Liver (tissue), 8 donors: ENCODE measurements at regions not wholly inside any gene's neighbourhood (a gene's known extent, or its start where the extent isn't known, plus 50 kb on each side); places are given as distances from the start of the nearest gene placed in this dataset.

Experiments
- DNase-seq: peaks from one replicate; pipeline ENCODE4 v3.0.0-alpha.2; 2017; ENCODE audit warnings: low spot score
- H3K27ac ChIP-seq, 2 donors: one replicate each; pipeline ENCODE4 v1.7.0; 2013; ENCODE audit warnings: inconsistent platforms in 2 of 2, low read length in 2 of 2, control low read depth in 1 of 2, low read depth in 1 of 2, mild to moderate bottlenecking in 1 of 2
- H3K27me3 ChIP-seq, 4 donors: one replicate each; pipeline versions ENCODE4 v1.6.1 to v1.7.0; 2013; ENCODE audit warnings: low read length in 3 of 4, inconsistent platforms in 1 of 4, mild to moderate bottlenecking in 1 of 4, moderate library complexity in 1 of 4; ENCODE audit not compliant: control insufficient read depth in 4 of 4, insufficient read depth in 4 of 4
- H3K36me3 ChIP-seq, 4 donors: one replicate each; pipeline versions ENCODE4 v1.6.1 to v1.7.0; 2013; ENCODE audit warnings: low read length in 3 of 4, mild to moderate bottlenecking in 3 of 4, low read depth in 1 of 4, moderate library complexity in 1 of 4; ENCODE audit not compliant: control insufficient read depth in 4 of 4, insufficient read depth in 3 of 4
- H3K4me1 ChIP-seq, 4 donors: one replicate each; pipeline versions ENCODE4 v1.6.1 to v1.7.0; 2013; ENCODE audit warnings: low read length in 3 of 4, mild to moderate bottlenecking in 3 of 4, moderate library complexity in 1 of 4; ENCODE audit not compliant: control insufficient read depth in 4 of 4, insufficient read depth in 4 of 4
- H3K4me3 ChIP-seq, 3 donors: one replicate each; pipeline versions ENCODE4 v1.6.1 to v1.7.0; 2013; ENCODE audit warnings: low read length in 3 of 3, control low read depth in 1 of 3, low read depth in 1 of 3, mild to moderate bottlenecking in 1 of 3
- H3K9ac ChIP-seq, 2 donors: one replicate each; pipeline ENCODE4 v1.7.0; 2013; ENCODE audit warnings: low read length in 2 of 2, mild to moderate bottlenecking in 2 of 2, moderate library complexity in 2 of 2, control low read depth in 1 of 2, low read depth in 1 of 2
- H3K9me3 ChIP-seq, 4 donors: one replicate each; pipeline versions ENCODE4 v1.6.1 to v1.7.0; 2013; ENCODE audit warnings: low read length in 3 of 4; ENCODE audit not compliant: control insufficient read depth in 4 of 4
- CTCF ChIP-seq: fragments of 150-350 bp; IDR thresholded peaks from 2 replicates; pipeline ENCODE4 v1.5.1; 2017; ENCODE audit warnings: improper control_type of control experiment, low read depth, low read length; ENCODE audit not compliant: missing input control
- EGR1 ChIP-seq, 2 donors: IDR thresholded peaks; 2 replicates each; pipeline ENCODE4 v1.6.1; 2016 to 2018; ENCODE audit warnings: antibody characterized with exemption in 2 of 2, low read depth in 2 of 2
- FOXA2 ChIP-seq: IDR thresholded peaks from 2 replicates; pipeline ENCODE4 v1.6.1; 2016; ENCODE audit warnings: antibody characterized with exemption
- HNF4G ChIP-seq: IDR thresholded peaks from 2 replicates; pipeline ENCODE4 v1.6.1; 2016; ENCODE audit warnings: antibody characterized with exemption
- NR2F2 ChIP-seq: IDR thresholded peaks from 2 replicates; pipeline ENCODE4 v1.6.1; 2016; ENCODE audit warnings: antibody characterized with exemption
- SP1 ChIP-seq: IDR thresholded peaks from 2 replicates; pipeline ENCODE4 v1.6.1; 2018; ENCODE audit warnings: antibody characterized with exemption, mild to moderate bottlenecking
- YY1 ChIP-seq: IDR thresholded peaks from 2 replicates; pipeline ENCODE4 v1.6.1; 2016; ENCODE audit warnings: antibody characterized with exemption, mild to moderate bottlenecking
- WGBS: extraction: QIAGEN DNeasy Blood & Tissue Kit; methylation state at CpG from one replicate; pipeline ENCODE4 v1.1.7; 2013; 5-methylcytosine and 5-hydroxymethylcytosine counted together
- TF ChIP-seq, protein P1 (sequence below): IDR thresholded peaks from 2 replicates; pipeline ENCODE4 v1.6.1; 2016; ENCODE audit warnings: antibody characterized with exemption
- TF ChIP-seq, protein P2 (sequence below): IDR thresholded peaks from 2 replicates; pipeline ENCODE4 v1.6.1; 2016; ENCODE audit warnings: antibody characterized with exemption, mild to moderate bottlenecking
- donor health status: healthy.
- donor health status: healthy.
- donor health status: healthy.
- donor health status: healthy.
- donor health status: healthy.

DNA sequence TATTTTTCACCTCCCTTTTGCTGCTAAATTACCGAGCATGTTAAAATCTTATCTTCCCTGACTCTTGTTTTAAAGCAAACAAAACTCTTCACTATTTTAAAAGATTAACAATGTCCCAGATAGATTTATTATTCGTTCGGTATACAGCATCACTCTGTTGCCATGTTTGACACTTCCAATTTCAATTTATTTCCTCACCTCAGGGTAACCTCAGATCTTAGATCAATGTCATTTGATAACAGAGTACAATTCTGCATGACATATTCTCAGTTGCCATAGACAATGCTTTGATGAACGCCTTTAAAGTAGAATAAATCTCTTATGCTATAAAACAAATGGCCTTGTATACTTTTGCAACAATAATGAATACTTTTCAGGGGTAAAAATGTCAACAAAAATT, 1078.1 kb upstream of the IGFBP7 start:
- TF ChIP-seq CTCF (no peak), HNF4G (no peak), SP1 (no peak), YY1 (no peak), NR2F2 (no peak), FOXA2 (no peak), EGR1 (IDR thresholded peaks at IDR 0.05; ENCODE audit: low read depth in 2 of 2) (no peak)
- TF ChIP-seq, protein P1, sequence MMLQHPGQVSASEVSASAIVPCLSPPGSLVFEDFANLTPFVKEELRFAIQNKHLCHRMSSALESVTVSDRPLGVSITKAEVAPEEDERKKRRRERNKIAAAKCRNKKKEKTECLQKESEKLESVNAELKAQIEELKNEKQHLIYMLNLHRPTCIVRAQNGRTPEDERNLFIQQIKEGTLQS = no peak
- TF ChIP-seq, protein P2, sequence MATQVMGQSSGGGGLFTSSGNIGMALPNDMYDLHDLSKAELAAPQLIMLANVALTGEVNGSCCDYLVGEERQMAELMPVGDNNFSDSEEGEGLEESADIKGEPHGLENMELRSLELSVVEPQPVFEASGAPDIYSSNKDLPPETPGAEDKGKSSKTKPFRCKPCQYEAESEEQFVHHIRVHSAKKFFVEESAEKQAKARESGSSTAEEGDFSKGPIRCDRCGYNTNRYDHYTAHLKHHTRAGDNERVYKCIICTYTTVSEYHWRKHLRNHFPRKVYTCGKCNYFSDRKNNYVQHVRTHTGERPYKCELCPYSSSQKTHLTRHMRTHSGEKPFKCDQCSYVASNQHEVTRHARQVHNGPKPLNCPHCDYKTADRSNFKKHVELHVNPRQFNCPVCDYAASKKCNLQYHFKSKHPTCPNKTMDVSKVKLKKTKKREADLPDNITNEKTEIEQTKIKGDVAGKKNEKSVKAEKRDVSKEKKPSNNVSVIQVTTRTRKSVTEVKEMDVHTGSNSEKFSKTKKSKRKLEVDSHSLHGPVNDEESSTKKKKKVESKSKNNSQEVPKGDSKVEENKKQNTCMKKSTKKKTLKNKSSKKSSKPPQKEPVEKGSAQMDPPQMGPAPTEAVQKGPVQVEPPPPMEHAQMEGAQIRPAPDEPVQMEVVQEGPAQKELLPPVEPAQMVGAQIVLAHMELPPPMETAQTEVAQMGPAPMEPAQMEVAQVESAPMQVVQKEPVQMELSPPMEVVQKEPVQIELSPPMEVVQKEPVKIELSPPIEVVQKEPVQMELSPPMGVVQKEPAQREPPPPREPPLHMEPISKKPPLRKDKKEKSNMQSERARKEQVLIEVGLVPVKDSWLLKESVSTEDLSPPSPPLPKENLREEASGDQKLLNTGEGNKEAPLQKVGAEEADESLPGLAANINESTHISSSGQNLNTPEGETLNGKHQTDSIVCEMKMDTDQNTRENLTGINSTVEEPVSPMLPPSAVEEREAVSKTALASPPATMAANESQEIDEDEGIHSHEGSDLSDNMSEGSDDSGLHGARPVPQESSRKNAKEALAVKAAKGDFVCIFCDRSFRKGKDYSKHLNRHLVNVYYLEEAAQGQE = no peak
- Histone ChIP-seq H3K4me1 (no peaks in the 10 kb centered on the region), H3K9ac (no peak overlapping the region), H3K9me3 (peaks cover 0 to 3% (median under 1%) of the 10 kb centered on the region in 4 donors), H3K36me3 (no peaks in the 10 kb centered on the region), H3K27me3 (peaks cover 0 to 2% (median 0%) of the 10 kb centered on the region in 4 donors), H3K4me3 (no peak overlapping the region), H3K27ac (no peak overlapping the region)
- DNase-seq = no peak
- 72% methylated on average over 4 of the region's 4 CpGs for WGBS

DNA sequence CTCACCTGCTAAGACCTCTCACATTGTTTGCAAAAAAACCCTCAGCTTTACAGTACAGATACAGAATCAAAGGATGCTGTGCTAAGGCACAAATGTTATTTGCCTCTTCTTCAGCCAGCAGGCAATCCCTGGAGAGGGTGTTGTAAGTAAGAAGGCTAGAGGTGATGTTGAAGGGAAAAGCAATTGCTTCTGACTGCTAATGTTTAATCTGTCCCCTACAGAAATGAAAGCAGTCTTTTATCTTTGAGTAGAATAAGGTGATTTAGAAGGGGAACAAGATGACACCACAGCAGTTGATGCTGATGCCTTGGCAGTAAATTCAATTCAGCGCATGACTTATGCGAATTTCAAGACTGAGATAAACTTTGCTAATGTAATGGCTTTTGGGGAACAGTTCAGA, 1064.8 kb upstream of the IGFBP7 start:
- Histone ChIP-seq H3K9ac (no peak overlapping the region), H3K27ac (no peak overlapping the region), H3K9me3 (no peaks in the 10 kb centered on the region), H3K4me1 (no peaks in the 10 kb centered on the region), H3K27me3 (no peaks in the 10 kb centered on the region), H3K4me3 (no peak overlapping the region), H3K36me3 (no peaks in the 10 kb centered on the region)
- no peak for TF ChIP-seq CTCF
- TF ChIP-seq, protein P1 = no peak
- TF ChIP-seq, protein P2 = no peak
- 82% methylated on average over 2 of the region's 2 CpGs for WGBS
- DNase-seq = no peak
